HEK293 (cell line): ENCODE measurements at regions not wholly inside any gene's neighbourhood (a gene's known extent, or its start where the extent isn't known, plus 50 kb on each side); places are given as distances from the start of the nearest gene placed in this dataset.

Experiments used
- CTCF ChIA-PET: fragments of 350-600 bp; formaldehyde crosslinking; extraction: SDS; loops from one replicate; lab custom pipeline; 2021; ENCODE audit warnings: antibody characterized with exemption; lab: Yijun Ruan, JAX
- POLR2A ChIA-PET: fragments of 300-600 bp; formaldehyde crosslinking; extraction: SDS; loops from one replicate; lab custom pipeline; 2020; ENCODE audit warnings: antibody characterized with exemption, inconsistent platforms; lab: Yijun Ruan, JAX
- H3K27ac ChIP-seq: fragments of 200-500 bp; sonication (Bioruptor generic); 2 replicates; pipeline ENCODE4 v1.5.1; 2014; ENCODE audit warnings: low read depth, low read length, control low read depth, inconsistent platforms; ENCODE audit errors: extremely low read depth
- H3K36me3 ChIP-seq, 2 experiments: fragments of 200-500 bp in 1 of 2; sonication (Bioruptor generic) in 1 of 2; 1 replicate in 1 of 2; 2 replicates in 1 of 2; pipeline ENCODE4 v1.5.1; 2014 to 2017; ENCODE audit warnings: inconsistent platforms in 2 of 2, low read length in 2 of 2; ENCODE audit not compliant: control insufficient read depth in 2 of 2, insufficient read depth in 1 of 2
- H3K4me1 ChIP-seq: fragments of 200-500 bp; sonication (Bioruptor generic); 2 replicates; pipeline ENCODE4 v1.5.1; 2014; ENCODE audit warnings: mild to moderate bottlenecking, low read length, inconsistent platforms; ENCODE audit not compliant: control insufficient read depth, insufficient read depth
- H3K4me3 ChIP-seq: 2 replicates; pipeline ENCODE4 v1.5.1; 2011; ENCODE audit warnings: low read depth, mild to moderate bottlenecking, control low read depth, low read length, moderate library complexity
- H3K9me3 ChIP-seq: fragments of 200-500 bp; sonication (Bioruptor generic); 2 replicates; pipeline ENCODE4 v1.5.1; 2014; ENCODE audit warnings: low read depth, low read length, inconsistent platforms; ENCODE audit not compliant: control insufficient read depth, insufficient read depth
- GLIS1 ChIP-seq: fragments of 450-650 bp; formaldehyde crosslinking; IDR thresholded peaks from 2 replicates; pipeline ENCODE4 v1.5.1; 2016; ENCODE audit warnings: missing biosample characterization, missing genetic modification characterization
- KLF16 ChIP-seq: fragments of 450-650 bp; formaldehyde crosslinking; IDR thresholded peaks from 2 replicates; pipeline ENCODE4 v1.5.1; 2017; ENCODE audit warnings: missing biosample characterization, missing genetic modification characterization
- KLF8 ChIP-seq: fragments of 450-650 bp; formaldehyde crosslinking; IDR thresholded peaks from 2 replicates; pipeline ENCODE4 v1.5.1; 2016; ENCODE audit warnings: missing biosample characterization, missing genetic modification characterization
- SP7 ChIP-seq: fragments of 450-650 bp; formaldehyde crosslinking; IDR thresholded peaks from 2 replicates; pipeline ENCODE4 v1.5.1; 2016; ENCODE audit warnings: missing biosample characterization, missing genetic modification characterization
- ZFP3 ChIP-seq: fragments of 450-650 bp; formaldehyde crosslinking; IDR thresholded peaks from 2 replicates; pipeline ENCODE4 v1.5.1; 2016; ENCODE audit warnings: low read depth, missing biosample characterization, missing genetic modification characterization
- ZNF114 ChIP-seq: fragments of 450-650 bp; formaldehyde crosslinking; IDR thresholded peaks from 2 replicates; pipeline ENCODE4 v1.5.0; 2017; ENCODE audit warnings: missing biosample characterization, missing genetic modification characterization
- ZNF121 ChIP-seq: fragments of 450-650 bp; formaldehyde crosslinking; IDR thresholded peaks from 2 replicates; pipeline ENCODE4 v1.5.1; 2016; ENCODE audit warnings: missing biosample characterization, missing genetic modification characterization
- ZNF514 ChIP-seq: fragments of 450-650 bp; formaldehyde crosslinking; IDR thresholded peaks from 2 replicates; pipeline ENCODE4 v1.5.1; 2016; ENCODE audit warnings: missing biosample characterization, missing genetic modification characterization
- ZNF529 ChIP-seq: fragments of 450-650 bp; formaldehyde crosslinking; IDR thresholded peaks from 2 replicates; pipeline ENCODE4 v1.5.1; 2017; ENCODE audit warnings: missing genetic modification characterization, missing biosample characterization; ENCODE audit not compliant: insufficient replicate concordance
- ZNF596 ChIP-seq: fragments of 450-650 bp; IDR thresholded peaks from 2 replicates; pipeline ENCODE4 v1.5.0; 2018; ENCODE audit warnings: missing biosample characterization, mild to moderate bottlenecking, missing genetic modification characterization, moderate library complexity
- ZNF658 ChIP-seq: fragments of 450-650 bp; formaldehyde crosslinking; IDR thresholded peaks from 2 replicates; pipeline ENCODE4; 2016; ENCODE audit warnings: missing biosample characterization, missing genetic modification characterization
- ZNF707 ChIP-seq: fragments of 450-650 bp; formaldehyde crosslinking; IDR thresholded peaks from 2 replicates; pipeline ENCODE4 v1.5.1; 2016; ENCODE audit warnings: missing biosample characterization, missing genetic modification characterization
- ZNF830 ChIP-seq: fragments of 450-650 bp; IDR thresholded peaks from 2 replicates; pipeline ENCODE4 v1.5.0; 2018; ENCODE audit warnings: missing biosample characterization, missing genetic modification characterization, low read depth, mild to moderate bottlenecking, moderate library complexity
- TF ChIP-seq, protein P1 (sequence below): fragments of 450-650 bp; formaldehyde crosslinking; IDR thresholded peaks from 2 replicates; pipeline ENCODE4 v1.5.1; 2016; ENCODE audit warnings: missing biosample characterization, missing genetic modification characterization, borderline replicate concordance
- TF ChIP-seq, protein P2 (sequence below): fragments of 450-650 bp; formaldehyde crosslinking; IDR thresholded peaks from 2 replicates; pipeline ENCODE4 v1.5.1; 2016; ENCODE audit warnings: missing biosample characterization, missing genetic modification characterization, borderline replicate concordance
- TF ChIP-seq, protein P3 (sequence below): fragments of 450-650 bp; formaldehyde crosslinking; IDR thresholded peaks from 2 replicates; pipeline ENCODE4 v1.5.1; 2016; ENCODE audit warnings: missing biosample characterization, missing genetic modification characterization
- TF ChIP-seq, protein P4 (sequence below): fragments of 450-650 bp; formaldehyde crosslinking; IDR thresholded peaks from 2 replicates; pipeline ENCODE4; 2016; ENCODE audit warnings: missing biosample characterization, missing genetic modification characterization
- TF ChIP-seq, protein P5 (sequence below): fragments of 450-650 bp; formaldehyde crosslinking; IDR thresholded peaks from 2 replicates; pipeline ENCODE4 v1.5.1; 2017; ENCODE audit warnings: missing biosample characterization, missing genetic modification characterization
- TF ChIP-seq, protein P6 (sequence below): fragments of 450-650 bp; formaldehyde crosslinking; IDR thresholded peaks from 2 replicates; pipeline ENCODE4 v1.5.1; 2016; ENCODE audit warnings: missing biosample characterization, missing genetic modification characterization

DNA sequence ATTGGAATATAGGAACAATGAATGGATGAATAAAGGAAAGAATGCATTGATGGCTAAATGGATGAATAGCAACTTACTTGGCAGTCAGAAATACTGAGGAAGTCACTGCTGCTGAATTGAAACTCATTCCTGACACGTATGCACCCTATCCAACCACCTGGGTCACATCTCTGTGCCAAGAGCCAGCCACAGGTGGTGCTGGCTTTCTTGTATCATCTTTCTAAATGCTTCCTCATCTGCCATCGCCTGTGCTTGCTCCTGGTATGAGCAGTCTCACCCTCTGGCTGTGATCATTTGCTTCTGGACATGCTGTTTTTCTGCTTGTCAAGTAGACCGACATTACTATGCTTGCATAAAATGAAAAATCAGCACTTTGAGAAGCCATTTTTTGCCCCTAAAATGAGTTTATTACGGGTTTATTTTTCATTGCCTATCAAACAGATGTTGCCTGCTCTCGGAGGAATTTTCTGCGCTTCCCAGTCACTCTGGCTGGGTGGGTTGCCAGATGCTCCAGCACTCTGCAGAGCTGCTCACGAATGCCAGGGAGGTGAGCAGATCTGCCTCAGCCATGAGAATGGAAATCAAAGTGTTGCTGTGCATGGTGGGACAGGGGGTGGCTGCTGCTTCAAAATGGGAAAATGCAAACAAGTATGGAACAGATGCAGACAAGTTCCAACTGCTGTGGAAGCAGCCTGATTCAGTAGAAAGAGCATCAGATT, 1349.6 kb upstream of the CDH8 start:
- Histone ChIP-seq H3K27ac (no peak overlapping the region), H3K36me3 (no peaks in the 10 kb centered on the region), H3K9me3 (no peaks in the 10 kb centered on the region), H3K4me3 (no peak overlapping the region), H3K4me1 (no peaks in the 10 kb centered on the region)
- CTCF ChIA-PET: no interaction called here
- TF ChIP-seq, protein P1, sequence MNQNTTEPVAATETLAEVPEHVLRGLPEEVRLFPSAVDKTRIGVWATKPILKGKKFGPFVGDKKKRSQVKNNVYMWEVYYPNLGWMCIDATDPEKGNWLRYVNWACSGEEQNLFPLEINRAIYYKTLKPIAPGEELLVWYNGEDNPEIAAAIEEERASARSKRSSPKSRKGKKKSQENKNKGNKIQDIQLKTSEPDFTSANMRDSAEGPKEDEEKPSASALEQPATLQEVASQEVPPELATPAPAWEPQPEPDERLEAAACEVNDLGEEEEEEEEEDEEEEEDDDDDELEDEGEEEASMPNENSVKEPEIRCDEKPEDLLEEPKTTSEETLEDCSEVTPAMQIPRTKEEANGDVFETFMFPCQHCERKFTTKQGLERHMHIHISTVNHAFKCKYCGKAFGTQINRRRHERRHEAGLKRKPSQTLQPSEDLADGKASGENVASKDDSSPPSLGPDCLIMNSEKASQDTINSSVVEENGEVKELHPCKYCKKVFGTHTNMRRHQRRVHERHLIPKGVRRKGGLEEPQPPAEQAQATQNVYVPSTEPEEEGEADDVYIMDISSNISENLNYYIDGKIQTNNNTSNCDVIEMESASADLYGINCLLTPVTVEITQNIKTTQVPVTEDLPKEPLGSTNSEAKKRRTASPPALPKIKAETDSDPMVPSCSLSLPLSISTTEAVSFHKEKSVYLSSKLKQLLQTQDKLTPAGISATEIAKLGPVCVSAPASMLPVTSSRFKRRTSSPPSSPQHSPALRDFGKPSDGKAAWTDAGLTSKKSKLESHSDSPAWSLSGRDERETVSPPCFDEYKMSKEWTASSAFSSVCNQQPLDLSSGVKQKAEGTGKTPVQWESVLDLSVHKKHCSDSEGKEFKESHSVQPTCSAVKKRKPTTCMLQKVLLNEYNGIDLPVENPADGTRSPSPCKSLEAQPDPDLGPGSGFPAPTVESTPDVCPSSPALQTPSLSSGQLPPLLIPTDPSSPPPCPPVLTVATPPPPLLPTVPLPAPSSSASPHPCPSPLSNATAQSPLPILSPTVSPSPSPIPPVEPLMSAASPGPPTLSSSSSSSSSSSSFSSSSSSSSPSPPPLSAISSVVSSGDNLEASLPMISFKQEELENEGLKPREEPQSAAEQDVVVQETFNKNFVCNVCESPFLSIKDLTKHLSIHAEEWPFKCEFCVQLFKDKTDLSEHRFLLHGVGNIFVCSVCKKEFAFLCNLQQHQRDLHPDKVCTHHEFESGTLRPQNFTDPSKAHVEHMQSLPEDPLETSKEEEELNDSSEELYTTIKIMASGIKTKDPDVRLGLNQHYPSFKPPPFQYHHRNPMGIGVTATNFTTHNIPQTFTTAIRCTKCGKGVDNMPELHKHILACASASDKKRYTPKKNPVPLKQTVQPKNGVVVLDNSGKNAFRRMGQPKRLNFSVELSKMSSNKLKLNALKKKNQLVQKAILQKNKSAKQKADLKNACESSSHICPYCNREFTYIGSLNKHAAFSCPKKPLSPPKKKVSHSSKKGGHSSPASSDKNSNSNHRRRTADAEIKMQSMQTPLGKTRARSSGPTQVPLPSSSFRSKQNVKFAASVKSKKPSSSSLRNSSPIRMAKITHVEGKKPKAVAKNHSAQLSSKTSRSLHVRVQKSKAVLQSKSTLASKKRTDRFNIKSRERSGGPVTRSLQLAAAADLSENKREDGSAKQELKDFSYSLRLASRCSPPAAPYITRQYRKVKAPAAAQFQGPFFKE: no peak
- TF ChIP-seq ZNF830 (tag by site-specific recombination): no peak
- no peak for TF ChIP-seq ZNF596 (tag by site-specific recombination)
- TF ChIP-seq, protein P2, sequence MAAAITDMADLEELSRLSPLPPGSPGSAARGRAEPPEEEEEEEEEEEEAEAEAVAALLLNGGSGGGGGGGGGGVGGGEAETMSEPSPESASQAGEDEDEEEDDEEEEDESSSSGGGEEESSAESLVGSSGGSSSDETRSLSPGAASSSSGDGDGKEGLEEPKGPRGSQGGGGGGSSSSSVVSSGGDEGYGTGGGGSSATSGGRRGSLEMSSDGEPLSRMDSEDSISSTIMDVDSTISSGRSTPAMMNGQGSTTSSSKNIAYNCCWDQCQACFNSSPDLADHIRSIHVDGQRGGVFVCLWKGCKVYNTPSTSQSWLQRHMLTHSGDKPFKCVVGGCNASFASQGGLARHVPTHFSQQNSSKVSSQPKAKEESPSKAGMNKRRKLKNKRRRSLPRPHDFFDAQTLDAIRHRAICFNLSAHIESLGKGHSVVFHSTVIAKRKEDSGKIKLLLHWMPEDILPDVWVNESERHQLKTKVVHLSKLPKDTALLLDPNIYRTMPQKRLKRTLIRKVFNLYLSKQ: no peak
- TF ChIP-seq, protein P3, sequence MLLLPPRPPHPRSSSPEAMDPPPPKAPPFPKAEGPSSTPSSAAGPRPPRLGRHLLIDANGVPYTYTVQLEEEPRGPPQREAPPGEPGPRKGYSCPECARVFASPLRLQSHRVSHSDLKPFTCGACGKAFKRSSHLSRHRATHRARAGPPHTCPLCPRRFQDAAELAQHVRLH: no peak
- no peak for TF ChIP-seq KLF8 (tag by site-specific recombination)
- no peak for TF ChIP-seq ZNF658 (tag by site-specific recombination)
- POLR2A ChIA-PET: no interaction called here

DNA sequence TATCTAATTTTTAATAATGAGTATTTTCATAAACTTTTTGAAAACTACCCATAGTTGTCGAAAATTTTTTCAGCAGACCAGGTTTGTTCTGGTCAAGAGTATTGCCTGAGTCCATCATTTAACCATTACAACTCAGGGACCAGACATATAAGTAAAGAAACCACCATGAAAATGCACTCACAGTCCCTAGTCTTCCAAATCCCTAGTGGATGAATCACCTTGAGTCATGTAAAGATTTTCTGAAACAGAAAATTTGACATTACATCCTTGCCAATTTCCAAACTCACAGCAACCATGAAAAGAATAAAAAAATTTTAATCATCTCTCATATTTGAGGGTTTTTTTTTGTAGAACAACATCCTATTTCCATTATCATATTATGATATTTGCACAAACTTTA, 1337.5 kb upstream of the CDH8 start:
- ChIA-PET CTCF (no interaction called here), POLR2A (no interaction called here)
- no peaks in the 10 kb centered on the region for H3K9me3 ChIP-seq
- no peak for TF ChIP-seq ZFP3
- TF ChIP-seq ZNF114 (tag by site-specific recombination): no peak
- TF ChIP-seq, protein P4, sequence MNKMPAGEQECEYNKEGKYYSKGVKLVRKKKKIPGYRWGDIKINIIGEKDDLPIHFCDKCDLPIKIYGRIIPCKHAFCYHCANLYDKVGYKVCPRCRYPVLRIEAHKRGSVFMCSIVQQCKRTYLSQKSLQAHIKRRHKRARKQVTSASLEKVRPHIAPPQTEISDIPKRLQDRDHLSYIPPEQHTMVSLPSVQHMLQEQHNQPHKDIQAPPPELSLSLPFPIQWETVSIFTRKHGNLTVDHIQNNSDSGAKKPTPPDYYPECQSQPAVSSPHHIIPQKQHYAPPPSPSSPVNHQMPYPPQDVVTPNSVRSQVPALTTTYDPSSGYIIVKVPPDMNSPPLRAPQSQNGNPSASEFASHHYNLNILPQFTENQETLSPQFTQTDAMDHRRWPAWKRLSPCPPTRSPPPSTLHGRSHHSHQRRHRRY (tag by site-specific recombination): no peak
- TF ChIP-seq, protein P5, sequence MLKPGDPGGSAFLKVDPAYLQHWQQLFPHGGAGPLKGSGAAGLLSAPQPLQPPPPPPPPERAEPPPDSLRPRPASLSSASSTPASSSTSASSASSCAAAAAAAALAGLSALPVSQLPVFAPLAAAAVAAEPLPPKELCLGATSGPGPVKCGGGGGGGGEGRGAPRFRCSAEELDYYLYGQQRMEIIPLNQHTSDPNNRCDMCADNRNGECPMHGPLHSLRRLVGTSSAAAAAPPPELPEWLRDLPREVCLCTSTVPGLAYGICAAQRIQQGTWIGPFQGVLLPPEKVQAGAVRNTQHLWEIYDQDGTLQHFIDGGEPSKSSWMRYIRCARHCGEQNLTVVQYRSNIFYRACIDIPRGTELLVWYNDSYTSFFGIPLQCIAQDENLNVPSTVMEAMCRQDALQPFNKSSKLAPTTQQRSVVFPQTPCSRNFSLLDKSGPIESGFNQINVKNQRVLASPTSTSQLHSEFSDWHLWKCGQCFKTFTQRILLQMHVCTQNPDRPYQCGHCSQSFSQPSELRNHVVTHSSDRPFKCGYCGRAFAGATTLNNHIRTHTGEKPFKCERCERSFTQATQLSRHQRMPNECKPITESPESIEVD (tag by site-specific recombination): no peak
- no peak for TF ChIP-seq ZNF121 (tag by site-specific recombination)
- no peak for TF ChIP-seq GLIS1 (tag by site-specific recombination)
- TF ChIP-seq ZNF707: no peak
- no peak for TF ChIP-seq KLF16 (tag by site-specific recombination)
- TF ChIP-seq, protein P6, sequence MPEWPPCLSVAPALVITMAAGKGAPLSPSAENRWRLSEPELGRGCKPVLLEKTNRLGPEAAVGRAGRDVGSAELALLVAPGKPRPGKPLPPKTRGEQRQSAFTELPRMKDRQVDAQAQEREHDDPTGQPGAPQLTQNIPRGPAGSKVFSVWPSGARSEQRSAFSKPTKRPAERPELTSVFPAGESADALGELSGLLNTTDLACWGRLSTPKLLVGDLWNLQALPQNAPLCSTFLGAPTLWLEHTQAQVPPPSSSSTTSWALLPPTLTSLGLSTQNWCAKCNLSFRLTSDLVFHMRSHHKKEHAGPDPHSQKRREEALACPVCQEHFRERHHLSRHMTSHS (tag by site-specific recombination): no peak
- no peak for TF ChIP-seq ZNF529 (tag by site-specific recombination)
- TF ChIP-seq ZNF514 (tag by site-specific recombination): no peak
- TF ChIP-seq SP7 (tag by site-specific recombination): no peak
- no peaks in the 10 kb centered on the region for H3K4me1 ChIP-seq
- H3K27ac ChIP-seq: no peak overlapping the region
- H3K4me3 ChIP-seq: no peak overlapping the region
- no peaks in the 10 kb centered on the region for H3K36me3 ChIP-seq
